Esophagus squamous epithelium (tissue), 5 donors: ENCODE measurements at regions not wholly inside any gene's neighbourhood (a gene's known extent, or its start where the extent isn't known, plus 50 kb on each side); places are given as distances from the start of the nearest gene placed in this dataset.
"Not testable (repeated sequence)": the region's sequence is repeated elsewhere in the genome, so short reads cannot be mapped to it uniquely, and the experiment has no call there.

Source experiments
- DNase-seq: peaks from one replicate; lab custom pipeline; 2025; lab: John Stamatoyannopoulos, UW
- H3K27ac ChIP-seq, 4 donors: fragments of 200-600 bp; sonication (generic); one replicate each; pipeline ENCODE4 v1.5.1; 2016 to 2019; ENCODE audit warnings: mild to moderate bottlenecking in 1 of 4
- H3K27me3 ChIP-seq, 4 donors: fragments of 200-600 bp; sonication (generic); 1 replicate in 3 of 4; 2 replicates in 1 of 4; pipeline versions ENCODE4 v1.5.1 to v1.6.0; 2017 to 2021; ENCODE audit warnings: antibody characterized with exemption in 1 of 4
- H3K36me3 ChIP-seq, 3 donors: fragments of 200-600 bp; sonication (generic); one replicate each; pipeline ENCODE4 v1.5.1; 2016 to 2019
- H3K4me1 ChIP-seq, 3 donors: fragments of 200-600 bp; sonication (generic); one replicate each; pipeline ENCODE4 v1.5.1; 2017 to 2019
- H3K4me3 ChIP-seq, 4 donors: fragments of 200-600 bp; sonication (generic); 1 replicate in 3 of 4; 2 replicates in 1 of 4; pipeline ENCODE4 v1.5.1; 2016 to 2019; ENCODE audit warnings: mild to moderate bottlenecking in 2 of 4, moderate library complexity in 1 of 4
- H3K9me3 ChIP-seq, 3 donors: fragments of 200-600 bp; sonication (generic); one replicate each; pipeline ENCODE4 v1.5.1; 2016 to 2019
- CTCF ChIP-seq, 6 experiments: fragments of 450-650 bp in 4 of 6; fragments of 200-600 bp in 2 of 6; sonication (generic) in 2 of 6; IDR thresholded peaks; one replicate each; pipeline ENCODE4 v1.5.1; 2016 to 2019; ENCODE audit warnings: antibody characterized with exemption in 6 of 6, mild to moderate bottlenecking in 4 of 6, moderate library complexity in 4 of 6
- POLR2A ChIP-seq, 4 donors: fragments of 450-650 bp; IDR thresholded peaks; one replicate each; pipeline ENCODE4 v1.6.1; 2017; ENCODE audit warnings: antibody characterized with exemption in 4 of 4, mild to moderate bottlenecking in 4 of 4, moderate library complexity in 3 of 4
- WGBS, 2 donors: methylation state at CpG; one replicate each; pipeline ENCODE4 v1.1.5; 2018; 5-methylcytosine and 5-hydroxymethylcytosine counted together
- intact Hi-C: fragments of 100-400 bp; cut with DNase I; formaldehyde crosslinking; loops from one replicate; pipeline ENCODE4 v1.15.0; 2022
- donor health status: DM: yes; HTN: yes; CAD: no.

GRCh38 chr17:70947636-70948565 is 778.6 kb downstream of the KCNJ2 start:
- H3K4me3 ChIP-seq = no peak overlapping the region
- WGBS, 2 donors = 87 to 90% methylated on average over 11 to 13 of the region's 17 CpGs
- no peaks in the 10 kb centered on the region for H3K4me1 ChIP-seq
- no peaks in the 10 kb centered on the region for H3K9me3 ChIP-seq
- intact Hi-C loops = no loop called here
- TF ChIP-seq CTCF (IDR thresholded peaks at IDR 0.05) (no peak), POLR2A (IDR thresholded peaks at IDR 0.05) (no peak)
- H3K36me3 ChIP-seq = no peaks in the 10 kb centered on the region
- H3K27me3 ChIP-seq = no peaks in the 10 kb centered on the region
- no peak overlapping the region for H3K27ac ChIP-seq
- DNase-seq = no peak

GRCh38 chr17:70953140-70953539 is 783.8 kb downstream of the KCNJ2 start:
- WGBS, 2 donors = 61 to 75% methylated on average over 1 of the region's 1 CpG
- intact Hi-C loops, H3K27ac ChIP-seq: not testable (repeated sequence)

GRCh38 chr17:70955441-70955840 is 786.1 kb downstream of the KCNJ2 start:
- no peak overlapping the region for H3K27ac ChIP-seq
- H3K9me3 ChIP-seq = no peaks in the 10 kb centered on the region
- WGBS, 2 donors = 78% methylated on average over 7 of the region's 7 CpGs
- intact Hi-C loops = no loop called here
- H3K27me3 ChIP-seq = no peaks in the 10 kb centered on the region
- TF ChIP-seq POLR2A (IDR thresholded peaks at IDR 0.05) (no peak), CTCF (IDR thresholded peaks at IDR 0.05) (no peak)
- no peak for DNase-seq
- no peak overlapping the region for H3K4me3 ChIP-seq
- H3K36me3 ChIP-seq = no peaks in the 10 kb centered on the region
- no peaks in the 10 kb centered on the region for H3K4me1 ChIP-seq

More at GRCh38 chr17:70953140-70953539, 783.8 kb downstream of the KCNJ2 start:
- H3K9me3 ChIP-seq, H3K36me3 ChIP-seq, H3K4me3 ChIP-seq, H3K27me3 ChIP-seq, DNase-seq, H3K4me1 ChIP-seq: not testable (repeated sequence)

GRCh38 chr17:70956726-70957125 is 787.4 kb downstream of the KCNJ2 start:
- no peaks in the 10 kb centered on the region for H3K4me1 ChIP-seq
- intact Hi-C loops = no loop called here
- TF ChIP-seq CTCF (IDR thresholded peaks at IDR 0.05) = no peak
- no peak for TF ChIP-seq POLR2A (IDR thresholded peaks at IDR 0.05)

GRCh38 chr17:70961341-70961740 is 792.0 kb downstream of the KCNJ2 start:
- TF ChIP-seq POLR2A (IDR thresholded peaks at IDR 0.05) (no peak), CTCF (IDR thresholded peaks at IDR 0.05) (no peak)
- no peaks in the 10 kb centered on the region for H3K4me1 ChIP-seq
- DNase-seq = no peak
- intact Hi-C loops = no loop called here
- no peaks in the 10 kb centered on the region for H3K36me3 ChIP-seq
- no peaks in the 10 kb centered on the region for H3K27me3 ChIP-seq
- 76 to 79% methylated on average over 3 of the region's 3 CpGs for WGBS, 2 donors
- no peak overlapping the region for H3K27ac ChIP-seq
- no peak overlapping the region for H3K4me3 ChIP-seq
- peaks cover 0 to 11% (median 0%) of the 10 kb centered on the region in 3 donors for H3K9me3 ChIP-seq

More at GRCh38 chr17:70956726-70957125, 787.4 kb downstream of the KCNJ2 start:
- Histone ChIP-seq H3K9me3 (no peaks in the 10 kb centered on the region), H3K27me3 (no peaks in the 10 kb centered on the region), H3K36me3 (no peaks in the 10 kb centered on the region), H3K27ac (no peak overlapping the region), H3K4me3 (no peak overlapping the region)
- DNase-seq = no peak
- WGBS, 2 donors = 68 to 69% methylated on average over 5 of the region's 5 CpGs
